CD4-positive, CD25-positive, alpha-beta regulatory T cell (primary cell): ENCODE measurements at regions not wholly inside any gene's neighbourhood (a gene's known extent, or its start where the extent isn't known, plus 50 kb on each side); places are given as distances from the start of the nearest gene placed in this dataset.
A peak's percentile ranks its signal among the peaks of the same experiment; 100 is the strongest.

ENCODE experiments used
- ATAC-seq, 2 donors: fragments of 150-1000 bp; cut with Tn5 transposase; one replicate each; pipeline ENCODE4 v1.10.0; 2021; ENCODE audit warnings: low read depth in 2 of 2, moderate number of reproducible peaks in 2 of 2, moderate library complexity in 1 of 2
- DNase-seq, 3 donors: peaks; one replicate each; pipeline versions ENCODE4 v3.0.0 to v3.0.0-alpha.2; 2012 to 2022; ENCODE audit warnings: mixed read lengths in 1 of 3
- H3K27ac ChIP-seq: one replicate; pipeline ENCODE4 v1.7.0; 2013; ENCODE audit warnings: mild to moderate bottlenecking, low read length; ENCODE audit not compliant: insufficient read depth, poor library complexity, severe bottlenecking
- H3K27me3 ChIP-seq: one replicate; pipeline ENCODE4 v1.7.0; 2013; ENCODE audit warnings: low read length; ENCODE audit not compliant: control insufficient read depth, insufficient read depth
- H3K36me3 ChIP-seq: one replicate; pipeline ENCODE4 v1.7.0; 2013; ENCODE audit warnings: mild to moderate bottlenecking, low read length, moderate library complexity; ENCODE audit not compliant: control insufficient read depth, insufficient read depth
- H3K4me1 ChIP-seq: 2 replicates; pipeline ENCODE4 v1.7.0; 2013; ENCODE audit warnings: mild to moderate bottlenecking, low read length; ENCODE audit not compliant: insufficient read depth, control insufficient read depth, poor library complexity, severe bottlenecking
- H3K4me3 ChIP-seq: one replicate; pipeline ENCODE4 v1.7.0; 2013; ENCODE audit warnings: low read depth, mild to moderate bottlenecking, low read length, moderate library complexity
- H3K9me3 ChIP-seq, 2 experiments: 1 replicate in 1 of 2; 2 replicates in 1 of 2; pipeline ENCODE4 v1.7.0; 2013; ENCODE audit warnings: low read length in 2 of 2, mild to moderate bottlenecking in 1 of 2, moderate library complexity in 1 of 2; ENCODE audit not compliant: control insufficient read depth in 2 of 2
- H3K27ac Mint-ChIP-seq, 3 donors: one replicate each; pipeline ENCODE4 v1.8.0; 2020 to 2022; ENCODE audit warnings: mild to moderate bottlenecking in 3 of 3, mixed read lengths in 3 of 3, moderate library complexity in 2 of 3
- H3K27me3 Mint-ChIP-seq: one replicate; pipeline ENCODE4 v1.8.0; 2022; ENCODE audit warnings: mild to moderate bottlenecking, mixed read lengths
- H3K36me3 Mint-ChIP-seq: one replicate; pipeline ENCODE4 v1.8.0; 2020; ENCODE audit warnings: mixed read lengths
- H3K4me1 Mint-ChIP-seq, 4 donors: one replicate each; pipeline ENCODE4 v1.8.0; 2020 to 2022; ENCODE audit warnings: mixed read lengths in 4 of 4, mild to moderate bottlenecking in 1 of 4
- H3K4me3 Mint-ChIP-seq, 4 donors: one replicate each; pipeline ENCODE4 v1.8.0; 2020 to 2022; ENCODE audit warnings: mild to moderate bottlenecking in 4 of 4, mixed read lengths in 4 of 4, moderate library complexity in 3 of 4
- H3K9me3 Mint-ChIP-seq, 7 donors: one replicate each; pipeline ENCODE4 v1.8.0; 2020 to 2022; ENCODE audit warnings: mixed read lengths in 7 of 7, mild to moderate bottlenecking in 3 of 7, moderate library complexity in 2 of 7

- H3K4me3 ChIP-seq, result no peak overlapping the region
- no peaks in the 10 kb centered on the region for H3K36me3 Mint-ChIP-seq
- no peak overlapping the region for H3K27ac Mint-ChIP-seq
- H3K4me1 Mint-ChIP-seq, result peaks cover 0 to 16% (median 13%) of the 10 kb centered on the region in 4 donors
- no peaks in the 10 kb centered on the region for H3K27me3 Mint-ChIP-seq
- ATAC-seq (no peak), DNase-seq (no peak)
- no peaks in the 10 kb centered on the region for H3K27me3 ChIP-seq
- no peak overlapping the region for H3K27ac ChIP-seq
- H3K9me3 Mint-ChIP-seq, result no peaks in the 10 kb centered on the region
- no peaks in the 10 kb centered on the region for H3K36me3 ChIP-seq
- no peak overlapping the region for H3K4me3 Mint-ChIP-seq
- H3K9me3 ChIP-seq, result no peaks in the 10 kb centered on the region
- H3K4me1 ChIP-seq, result no peaks in the 10 kb centered on the region
Measured at GRCh38 chr13:50519866-50520265, 323.6 kb downstream of the DLEU7 start.

GRCh38 chr13:50521006-50521830 is 322.3 kb downstream of the DLEU7 start:
- no peaks in the 10 kb centered on the region for H3K36me3 Mint-ChIP-seq
- ATAC-seq, result no peak
- no peaks in the 10 kb centered on the region for H3K27me3 Mint-ChIP-seq
- Histone ChIP-seq H3K9me3 (no peaks in the 10 kb centered on the region), H3K4me1 (no peaks in the 10 kb centered on the region), H3K4me3 (no peak overlapping the region), H3K27me3 (no peaks in the 10 kb centered on the region), H3K36me3 (no peaks in the 10 kb centered on the region), H3K27ac (no peak overlapping the region)
- H3K9me3 Mint-ChIP-seq, result no peaks in the 10 kb centered on the region
- no peak for DNase-seq
- no peak overlapping the region for H3K4me3 Mint-ChIP-seq
- no peak overlapping the region for H3K27ac Mint-ChIP-seq
- H3K4me1 Mint-ChIP-seq, result peaks cover 0 to 21% (median 14%) of the 10 kb centered on the region in 4 donors

GRCh38 chr13:50521831-50522149 is 321.7 kb downstream of the DLEU7 start:
- DNase-seq, result no peak
- Mint-ChIP-seq H3K27ac (no peak overlapping the region), H3K27me3 (no peaks in the 10 kb centered on the region), H3K36me3 (no peaks in the 10 kb centered on the region), H3K4me1 (peaks cover 0 to 25% (median 17%) of the 10 kb centered on the region in 4 donors), H3K4me3 (no peak overlapping the region), H3K9me3 (no peaks in the 10 kb centered on the region)
- no peak for ATAC-seq
- no peaks in the 10 kb centered on the region for H3K4me1 ChIP-seq
- H3K27ac ChIP-seq, result no peak overlapping the region
- no peaks in the 10 kb centered on the region for H3K36me3 ChIP-seq
- H3K27me3 ChIP-seq, result no peaks in the 10 kb centered on the region
- H3K4me3 ChIP-seq, result no peak overlapping the region
- H3K9me3 ChIP-seq, result no peaks in the 10 kb centered on the region

GRCh38 chr13:50522506-50522905 is 321.0 kb downstream of the DLEU7 start:
- no peaks in the 10 kb centered on the region for H3K36me3 ChIP-seq
- Mint-ChIP-seq H3K9me3 (no peaks in the 10 kb centered on the region), H3K4me3 (no peak overlapping the region), H3K27me3 (no peaks in the 10 kb centered on the region), H3K27ac (no peak overlapping the region), H3K4me1 (peaks cover 0 to 28% (median 18%) of the 10 kb centered on the region in 4 donors), H3K36me3 (no peaks in the 10 kb centered on the region)
- DNase-seq, result no peak
- no peaks in the 10 kb centered on the region for H3K9me3 ChIP-seq
- H3K4me1 ChIP-seq, result no peaks in the 10 kb centered on the region
- H3K27me3 ChIP-seq, result no peaks in the 10 kb centered on the region
- no peak for ATAC-seq
- no peak overlapping the region for H3K27ac ChIP-seq
- H3K4me3 ChIP-seq, result no peak overlapping the region

GRCh38 chr13:50523307-50523706 is 320.2 kb downstream of the DLEU7 start:
- H3K4me1 ChIP-seq, result no peaks in the 10 kb centered on the region
- no peak for ATAC-seq
- no peak overlapping the region for H3K4me3 Mint-ChIP-seq
- no peak overlapping the region for H3K4me3 ChIP-seq
- no peaks in the 10 kb centered on the region for H3K36me3 ChIP-seq
- no peaks in the 10 kb centered on the region for H3K9me3 ChIP-seq
- H3K27ac ChIP-seq, result no peak overlapping the region
- H3K36me3 Mint-ChIP-seq, result no peaks in the 10 kb centered on the region
- no peaks in the 10 kb centered on the region for H3K27me3 Mint-ChIP-seq
- no peak for DNase-seq
- no peaks in the 10 kb centered on the region for H3K9me3 Mint-ChIP-seq
- peaks cover 0 to 29% (median 18%) of the 10 kb centered on the region in 4 donors for H3K4me1 Mint-ChIP-seq
- H3K27ac Mint-ChIP-seq, result no peak overlapping the region
- no peaks in the 10 kb centered on the region for H3K27me3 ChIP-seq

- DNase-seq, result no peak
- Histone ChIP-seq H3K4me1 (no peaks in the 10 kb centered on the region), H3K9me3 (no peaks in the 10 kb centered on the region), H3K27me3 (no peaks in the 10 kb centered on the region), H3K27ac (no peak overlapping the region), H3K36me3 (no peaks in the 10 kb centered on the region), H3K4me3 (no peak overlapping the region)
- Mint-ChIP-seq H3K9me3 (no peaks in the 10 kb centered on the region), H3K4me1 (peaks cover 0 to 27% (median 10%) of the 10 kb centered on the region in 4 donors), H3K4me3 (no peak overlapping the region), H3K27ac (no peak overlapping the region), H3K36me3 (no peaks in the 10 kb centered on the region), H3K27me3 (peaks cover 7% of the 10 kb centered on the region)
- ATAC-seq, result no peak
Measured at GRCh38 chr13:50524560-50524959, 318.9 kb downstream of the DLEU7 start.

- Histone ChIP-seq H3K9me3 (no peaks in the 10 kb centered on the region), H3K27me3 (no peaks in the 10 kb centered on the region), H3K4me1 (no peaks in the 10 kb centered on the region), H3K36me3 (no peaks in the 10 kb centered on the region), H3K4me3 (no peak overlapping the region), H3K27ac (no peak overlapping the region)
- Mint-ChIP-seq H3K4me3 (no peak overlapping the region), H3K4me1 (peaks cover 0 to 20% (median 10%) of the 10 kb centered on the region in 4 donors), H3K9me3 (no peaks in the 10 kb centered on the region), H3K27me3 (peaks cover 10% of the 10 kb centered on the region), H3K27ac (peak overlapping the region in 1 of 3 donors; percentile 45), H3K36me3 (no peaks in the 10 kb centered on the region)
- no peak for ATAC-seq
- DNase-seq, result peak in 1 of 3 donors; percentile 25
Measured at GRCh38 chr13:50526661-50527071, 316.8 kb downstream of the DLEU7 start.

- no peak overlapping the region for H3K4me3 Mint-ChIP-seq
- H3K4me1 ChIP-seq, result no peaks in the 10 kb centered on the region
- peaks cover 14% of the 10 kb centered on the region for H3K27me3 Mint-ChIP-seq
- H3K27ac Mint-ChIP-seq, result no peak overlapping the region
- no peaks in the 10 kb centered on the region for H3K27me3 ChIP-seq
- H3K36me3 Mint-ChIP-seq, result no peaks in the 10 kb centered on the region
- H3K4me1 Mint-ChIP-seq, result peaks cover 0 to 20% (median 10%) of the 10 kb centered on the region in 4 donors
- no peaks in the 10 kb centered on the region for H3K9me3 ChIP-seq
- no peaks in the 10 kb centered on the region for H3K9me3 Mint-ChIP-seq
- no peaks in the 10 kb centered on the region for H3K36me3 ChIP-seq
- H3K4me3 ChIP-seq, result no peak overlapping the region
- peak in 1 of 3 donors; percentile 33 for DNase-seq
- ATAC-seq, result no peak
- H3K27ac ChIP-seq, result no peak overlapping the region
Measured at GRCh38 chr13:50527188-50527587, 316.3 kb downstream of the DLEU7 start.
